Esophagus muscularis mucosa (tissue), 4 donors: ENCODE measurements at regions not wholly inside any gene's neighbourhood (a gene's known extent, or its start where the extent isn't known, plus 50 kb on each side); places are given as distances from the start of the nearest gene placed in this dataset.

Experiments
- EP300 ChIP-seq: sonication (generic); formaldehyde crosslinking; IDR thresholded peaks from one replicate; pipeline ENCODE4 v1.6.1; 2017; ENCODE audit warnings: antibody characterized with exemption
- POLR2A ChIP-seq: fragments of 450-650 bp; IDR thresholded peaks from one replicate; pipeline ENCODE4 v1.6.1; 2017; ENCODE audit warnings: antibody characterized with exemption, moderate library complexity, mild to moderate bottlenecking, low read depth
- TF ChIP-seq, protein P1 (sequence below), 3 experiments: fragments of 200-600 bp in 2 of 3; fragments of 450-650 bp in 1 of 3; sonication (generic) in 2 of 3; IDR thresholded peaks; one replicate each; pipeline ENCODE4 v1.5.1; 2017 to 2019; ENCODE audit warnings: antibody characterized with exemption in 3 of 3, mild to moderate bottlenecking in 2 of 3, moderate library complexity in 1 of 3

DNA sequence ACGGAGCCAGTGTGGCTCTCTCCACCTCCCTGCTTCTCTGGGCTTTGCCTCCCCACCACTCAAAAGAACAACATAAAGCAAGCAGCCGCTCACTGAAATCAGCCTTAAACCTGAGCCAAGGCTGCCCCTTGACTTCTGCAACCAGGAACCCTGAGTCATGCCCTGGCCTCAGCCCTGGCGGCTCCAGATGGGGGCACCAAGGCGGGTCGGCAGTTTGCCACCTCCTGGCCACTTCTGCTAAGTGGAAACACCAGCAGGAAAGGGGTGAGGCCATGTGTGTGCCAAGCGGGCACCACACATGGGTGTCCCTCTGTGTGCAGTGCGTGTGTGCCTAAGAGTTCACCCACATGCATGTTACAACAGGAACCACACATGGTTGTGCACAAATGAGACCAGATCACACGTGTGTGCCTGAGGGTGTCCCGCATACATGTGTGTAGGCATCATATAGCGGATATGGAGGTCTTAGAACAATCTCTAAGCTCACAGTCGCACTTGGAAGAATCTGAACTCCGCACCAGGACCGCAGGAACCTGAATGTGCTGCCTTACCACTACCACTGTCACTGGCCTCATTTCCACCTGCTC is 221.2 kb downstream of the MN1 start:
- TF ChIP-seq, protein P1, sequence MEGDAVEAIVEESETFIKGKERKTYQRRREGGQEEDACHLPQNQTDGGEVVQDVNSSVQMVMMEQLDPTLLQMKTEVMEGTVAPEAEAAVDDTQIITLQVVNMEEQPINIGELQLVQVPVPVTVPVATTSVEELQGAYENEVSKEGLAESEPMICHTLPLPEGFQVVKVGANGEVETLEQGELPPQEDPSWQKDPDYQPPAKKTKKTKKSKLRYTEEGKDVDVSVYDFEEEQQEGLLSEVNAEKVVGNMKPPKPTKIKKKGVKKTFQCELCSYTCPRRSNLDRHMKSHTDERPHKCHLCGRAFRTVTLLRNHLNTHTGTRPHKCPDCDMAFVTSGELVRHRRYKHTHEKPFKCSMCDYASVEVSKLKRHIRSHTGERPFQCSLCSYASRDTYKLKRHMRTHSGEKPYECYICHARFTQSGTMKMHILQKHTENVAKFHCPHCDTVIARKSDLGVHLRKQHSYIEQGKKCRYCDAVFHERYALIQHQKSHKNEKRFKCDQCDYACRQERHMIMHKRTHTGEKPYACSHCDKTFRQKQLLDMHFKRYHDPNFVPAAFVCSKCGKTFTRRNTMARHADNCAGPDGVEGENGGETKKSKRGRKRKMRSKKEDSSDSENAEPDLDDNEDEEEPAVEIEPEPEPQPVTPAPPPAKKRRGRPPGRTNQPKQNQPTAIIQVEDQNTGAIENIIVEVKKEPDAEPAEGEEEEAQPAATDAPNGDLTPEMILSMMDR (IDR thresholded peaks at IDR 0.05) = no peak
- TF ChIP-seq POLR2A (no peak), EP300 (no peak)
